Superior temporal gyrus (tissue), 1 donor: ENCODE measurements at regions not wholly inside any gene's neighbourhood (a gene's known extent, or its start where the extent isn't known, plus 50 kb on each side); places are given as distances from the start of the nearest gene placed in this dataset.

Experiments used
- DNase-seq: peaks from one replicate; pipeline ENCODE4 v3.0.0-alpha.2; 2016; ENCODE audit errors: extremely low spot score

DNA sequence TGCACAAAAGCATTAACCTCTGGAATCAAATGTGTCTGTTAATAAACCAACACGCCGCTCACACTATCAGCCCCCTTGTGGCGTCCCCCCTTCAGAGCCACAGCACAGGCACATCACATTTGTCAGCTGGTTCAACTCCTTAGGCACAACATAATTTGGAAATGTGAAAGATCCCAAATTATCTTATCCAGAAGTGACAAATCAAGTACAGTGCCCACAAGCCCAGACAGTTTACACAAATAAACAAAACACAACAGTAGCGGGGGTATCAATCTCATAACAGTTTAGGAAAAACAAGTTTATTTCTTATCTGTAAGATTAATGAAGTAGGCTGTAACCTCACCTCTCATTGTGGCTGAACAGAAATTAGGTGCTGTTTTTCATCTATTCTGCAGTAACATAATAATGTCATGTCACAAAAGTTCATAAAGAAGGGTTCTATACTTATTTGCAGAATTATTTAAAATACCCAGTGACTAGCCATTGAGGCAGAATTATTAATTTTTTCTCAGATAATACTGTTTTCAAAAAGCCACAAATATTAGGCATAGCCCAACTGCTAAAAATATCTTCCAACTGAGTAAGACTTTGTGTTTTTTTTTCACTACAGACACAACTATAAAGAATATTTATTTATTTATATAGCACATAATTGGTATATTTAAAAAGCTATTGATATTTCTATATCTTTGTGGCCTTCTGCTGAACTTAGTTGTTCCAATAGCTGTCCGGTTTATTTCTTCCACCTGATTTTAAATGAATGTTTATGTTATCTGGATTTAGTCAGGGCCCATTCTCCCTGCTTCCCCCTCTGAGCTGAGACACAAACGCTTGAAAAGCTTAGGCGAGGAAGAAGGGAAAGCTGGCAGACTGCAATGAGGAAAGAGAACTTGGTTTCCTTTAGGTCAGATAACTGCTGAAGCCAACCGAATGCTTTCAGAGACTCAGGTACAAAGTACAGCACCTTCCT is 214.7 kb downstream of the QDPR start:
- DNase-seq: no peak

DNA sequence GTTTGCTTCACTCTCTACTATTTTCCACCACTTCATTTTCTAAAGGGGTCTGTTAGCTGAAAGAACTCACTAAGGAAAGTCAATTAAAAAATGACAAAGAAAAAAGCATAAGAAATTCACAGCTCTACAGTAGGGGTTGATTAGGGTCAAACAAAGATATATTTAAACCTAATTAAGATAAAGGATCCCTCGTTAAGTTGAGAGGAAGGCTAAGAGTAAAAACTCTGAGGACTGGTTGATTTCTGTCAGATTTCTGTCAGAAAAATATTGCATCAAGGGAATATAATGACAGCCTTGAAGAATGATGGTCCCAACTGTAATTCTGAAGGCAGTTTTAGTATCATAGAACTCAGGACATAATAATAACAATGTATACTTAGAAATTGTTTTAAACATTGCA is 218.0 kb downstream of the QDPR start:
- no peak for DNase-seq

DNA sequence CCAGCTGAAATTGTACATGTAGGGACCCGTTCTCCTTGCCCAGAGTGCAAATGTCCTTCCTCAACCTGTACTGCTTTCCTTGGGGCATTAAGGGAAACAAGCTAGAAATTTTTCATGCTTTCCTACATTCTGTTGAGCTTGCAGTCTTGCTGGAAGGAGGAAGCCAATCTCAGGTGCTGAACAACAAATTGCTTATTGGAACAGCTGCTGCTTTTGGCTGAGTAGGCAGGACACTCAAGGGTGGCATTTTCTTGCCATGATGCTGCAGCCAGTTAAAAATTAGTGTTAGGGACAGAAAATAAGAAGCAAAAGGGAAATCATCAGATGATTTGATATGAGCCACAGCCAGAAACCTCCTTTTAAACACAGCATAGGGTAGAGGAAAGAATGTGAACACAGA is 223.7 kb downstream of the QDPR start:
- no peak for DNase-seq

DNA sequence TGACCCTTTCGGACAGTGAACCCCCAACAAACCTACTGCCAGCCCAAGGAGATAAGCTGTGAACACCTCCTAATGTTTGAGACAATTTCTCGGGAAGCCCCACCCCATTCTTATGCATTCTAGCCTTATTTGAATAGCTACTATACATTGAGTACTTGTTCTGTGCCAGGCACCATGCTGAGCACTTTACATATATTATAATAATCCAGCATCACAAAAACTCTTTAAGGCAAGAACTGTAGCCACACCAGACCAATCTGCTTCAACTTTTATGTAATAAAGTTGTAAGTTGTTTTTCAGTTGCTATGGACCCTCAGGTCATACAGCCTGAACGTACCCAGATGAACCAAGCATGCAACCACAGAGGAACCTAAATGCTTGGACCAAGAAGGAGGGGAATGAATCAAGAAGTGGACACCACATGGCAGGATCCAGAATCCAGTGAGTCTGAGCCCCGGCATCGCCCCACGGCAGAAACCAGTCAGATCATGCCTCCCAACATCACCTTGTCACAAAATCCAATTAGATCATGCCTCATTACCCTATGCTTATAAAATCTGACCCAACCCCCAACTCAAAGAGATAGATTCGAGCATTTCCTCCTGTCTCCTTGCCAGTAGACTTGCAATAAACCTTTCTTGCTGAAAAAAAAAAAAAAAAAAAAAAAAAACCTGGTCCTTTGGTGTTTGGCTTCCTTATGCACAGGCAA is 225.0 kb downstream of the QDPR start:
- DNase-seq: no peak

DNA sequence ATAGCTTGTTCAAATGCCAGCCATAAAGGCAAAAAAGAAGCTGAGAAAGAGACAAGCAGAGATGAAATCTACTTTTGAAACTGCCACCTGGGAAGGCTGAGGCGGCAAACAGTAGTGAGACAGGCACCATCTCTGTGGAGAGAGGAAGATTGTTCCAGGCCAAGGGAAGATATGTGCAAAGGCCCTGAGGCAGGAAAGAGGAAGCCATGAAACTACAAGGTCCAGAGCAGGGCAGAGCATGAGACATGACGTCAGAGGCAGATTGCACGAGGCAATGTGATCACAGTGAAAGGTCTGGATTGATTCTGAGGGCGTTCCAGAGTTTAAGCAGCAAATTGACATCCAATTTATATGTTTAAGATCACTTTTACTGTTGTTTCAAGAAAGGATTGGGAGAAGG is 226.1 kb downstream of the QDPR start:
- DNase-seq: no peak

DNA sequence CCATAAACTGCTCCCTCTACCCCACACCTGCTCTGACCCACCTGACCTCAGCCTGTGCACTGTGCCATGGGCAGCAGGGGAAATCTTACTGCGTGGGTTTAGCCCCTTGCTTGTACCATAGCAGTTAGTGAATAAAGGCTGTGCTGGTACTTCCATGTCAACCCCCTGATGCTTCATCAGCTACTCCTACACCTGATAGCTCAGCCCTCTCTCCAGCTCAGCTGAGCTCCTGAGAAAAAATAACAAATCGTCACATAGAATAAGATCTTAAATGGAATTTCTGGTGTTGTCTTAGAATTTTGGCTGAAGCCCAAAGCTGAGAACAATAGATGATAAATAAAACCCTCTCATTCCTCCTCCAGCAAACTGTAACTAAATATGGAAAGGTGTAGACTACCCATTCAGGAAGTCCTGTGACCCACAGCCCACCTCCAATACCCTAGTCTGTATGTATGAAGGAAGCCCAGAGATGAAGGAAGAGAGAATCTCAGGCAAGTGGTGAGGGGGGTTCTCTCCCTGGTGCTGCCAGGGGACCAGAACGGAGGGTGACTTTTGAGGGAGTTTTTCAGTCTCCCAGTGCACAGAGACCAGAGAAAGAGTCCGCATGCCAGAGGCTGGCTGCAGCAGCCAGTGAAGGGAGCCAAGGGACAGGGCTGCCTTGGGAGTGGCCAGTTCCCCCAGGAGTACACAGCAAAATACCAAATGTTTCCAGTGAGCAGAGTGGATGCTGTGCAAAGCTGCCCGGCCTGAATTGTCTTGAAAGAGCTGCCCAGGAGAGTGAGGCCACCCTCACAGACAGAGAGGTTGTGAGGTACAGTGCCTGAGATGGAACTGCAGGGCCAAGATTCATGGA is 227.3 kb downstream of the QDPR start:
- DNase-seq: no peak

DNA sequence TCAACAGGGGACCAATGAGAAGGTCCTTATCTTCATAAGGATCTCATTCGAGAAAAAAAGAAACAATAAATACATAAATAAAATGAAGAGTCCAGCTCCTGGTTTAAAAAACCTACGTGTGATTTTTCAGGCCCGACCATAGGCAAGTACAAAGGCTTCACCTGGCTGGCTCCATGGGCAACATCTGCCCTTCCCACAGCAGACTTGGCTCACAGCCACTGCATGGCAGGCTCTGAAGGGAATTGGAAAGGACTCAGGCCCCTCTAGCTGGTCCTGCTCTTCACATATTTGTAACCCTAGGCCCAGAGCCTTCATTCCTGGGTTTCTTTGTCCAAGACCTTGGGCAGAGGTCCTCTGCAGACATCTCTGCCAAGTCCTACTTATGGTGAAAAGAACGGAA is 228.1 kb downstream of the QDPR start:
- no peak for DNase-seq

DNA sequence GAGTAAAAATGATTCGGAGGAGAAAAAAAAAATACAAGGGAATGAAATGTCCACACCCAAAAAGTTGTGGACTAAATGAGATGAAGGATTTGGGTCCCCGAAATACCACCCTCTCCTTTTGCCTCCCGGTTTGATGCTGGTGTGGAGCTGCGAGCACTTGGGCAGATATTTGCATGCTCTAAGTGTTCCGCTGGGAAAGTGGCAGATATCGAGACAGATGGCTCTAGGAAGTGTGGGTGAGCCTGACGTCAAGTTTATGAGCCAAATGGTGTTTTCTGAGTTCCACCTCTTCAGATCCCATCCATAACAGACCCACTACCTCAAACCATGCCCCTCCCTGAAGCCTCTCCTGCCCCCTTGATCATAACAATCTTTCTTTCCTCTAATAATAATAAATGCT is 228.6 kb downstream of the QDPR start:
- peak; percentile 60 for DNase-seq

DNA sequence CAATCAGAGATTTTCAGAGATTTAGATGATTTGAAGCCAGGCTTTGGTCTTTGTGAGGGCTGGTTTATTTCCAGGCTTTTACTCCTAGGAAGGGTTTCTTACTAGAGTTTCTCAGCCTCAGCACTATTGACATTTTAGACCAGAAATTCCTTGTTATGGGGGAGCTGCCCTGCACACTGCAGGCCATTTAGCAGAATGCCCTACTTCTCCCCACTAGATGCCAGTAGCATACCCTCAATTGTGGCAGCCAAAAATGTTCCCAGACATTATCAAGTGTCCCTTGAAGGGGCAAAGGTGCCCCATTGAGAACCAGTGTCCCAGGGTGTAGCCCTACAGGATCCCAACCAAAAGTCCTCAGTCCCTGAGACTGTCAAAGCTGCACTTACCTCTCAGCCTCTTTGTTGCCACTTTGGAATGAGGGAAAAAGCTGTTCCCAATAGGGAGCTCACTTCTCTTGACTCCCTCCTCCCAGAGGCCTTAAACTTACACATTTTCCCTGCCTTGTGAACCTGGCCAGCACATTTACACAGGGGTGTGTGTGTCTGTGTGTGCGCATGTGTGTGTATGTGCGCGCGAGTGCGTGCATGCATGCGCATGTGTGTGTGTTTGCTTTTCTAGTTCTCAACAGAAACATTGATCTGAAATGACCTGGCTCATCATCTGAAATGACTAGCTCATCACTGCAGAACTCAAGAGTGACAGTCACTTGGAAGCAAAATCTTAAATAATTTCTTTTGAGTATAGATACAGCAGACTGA is 231.4 kb downstream of the QDPR start:
- DNase-seq: no peak

DNA sequence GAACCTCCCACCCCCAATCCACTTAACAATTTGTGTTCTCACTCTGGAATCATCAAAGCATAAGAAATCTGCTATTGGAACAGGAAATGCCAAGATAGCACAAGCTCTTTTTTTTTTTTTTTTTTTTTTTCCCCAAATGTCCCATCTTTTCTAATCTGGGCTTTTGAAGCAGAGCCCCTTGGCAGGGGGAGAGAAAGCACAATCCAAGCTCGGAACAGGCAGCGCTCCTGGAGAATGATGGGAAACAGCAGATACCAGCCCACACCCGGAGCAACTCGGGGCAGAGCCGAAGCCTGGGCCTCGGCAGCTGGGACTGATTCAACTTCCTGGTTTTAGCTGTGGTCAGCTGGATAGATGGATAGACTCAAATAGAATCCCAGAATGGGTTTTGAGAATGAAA is 235.1 kb downstream of the QDPR start:
- DNase-seq: peak; percentile 48

DNA sequence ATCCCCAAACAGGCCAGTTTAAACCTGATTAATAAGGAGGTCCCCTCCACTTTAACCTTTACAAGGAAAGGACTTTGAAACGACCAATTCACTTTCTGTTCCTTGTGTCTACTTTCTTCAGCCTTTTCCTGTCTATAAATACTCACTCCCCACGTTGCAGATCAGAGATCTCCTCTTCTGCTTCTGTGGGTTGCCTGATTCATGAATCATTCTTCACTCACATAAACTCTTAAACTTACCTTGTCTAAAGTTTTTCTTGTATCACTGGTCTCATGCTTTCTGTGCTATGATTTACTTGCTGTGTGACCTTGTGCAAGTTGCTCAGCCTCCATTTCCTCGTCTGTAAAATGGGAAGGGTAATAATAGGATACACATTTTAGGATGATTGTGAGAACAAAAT is 236.1 kb downstream of the QDPR start:
- DNase-seq: no peak

DNA sequence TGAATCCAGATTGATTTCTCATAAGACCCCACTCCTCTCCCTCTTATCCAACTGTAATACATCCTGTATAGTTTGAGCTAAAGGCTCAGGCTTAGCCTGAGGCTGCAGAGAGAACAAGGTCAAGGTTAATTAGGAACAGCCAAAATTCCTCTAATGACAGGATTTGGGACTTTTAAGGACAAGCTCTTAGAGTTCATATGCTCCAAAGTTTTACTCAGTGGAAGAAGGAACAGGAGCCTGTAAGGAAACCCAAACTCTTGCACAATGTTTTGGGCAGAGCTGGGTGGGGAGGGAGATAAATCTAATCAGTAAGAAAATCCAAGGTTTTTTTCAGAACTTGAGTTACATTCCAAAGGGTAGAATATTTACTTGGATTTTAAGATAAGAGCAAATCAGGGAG is 238.8 kb downstream of the QDPR start:
- no peak for DNase-seq

DNA sequence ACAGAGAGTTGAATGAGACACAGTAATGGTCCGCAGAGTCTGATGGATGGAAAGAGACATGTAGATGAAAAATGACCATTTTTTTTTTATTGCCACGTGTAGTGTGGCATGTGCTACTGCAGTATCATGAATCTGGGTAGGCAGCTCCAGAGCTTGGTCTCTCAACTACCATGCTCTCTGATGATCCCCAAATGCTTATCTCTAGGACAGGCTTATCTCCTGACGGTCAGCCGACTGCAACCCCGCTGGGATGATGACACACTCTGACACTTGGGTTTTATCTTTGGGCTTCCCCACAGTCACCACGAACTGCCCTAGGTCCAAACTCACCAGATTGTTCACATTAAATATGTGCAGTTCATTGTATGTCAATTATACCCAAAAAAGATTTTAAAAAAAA is 239.7 kb downstream of the QDPR start:
- no peak for DNase-seq

DNA sequence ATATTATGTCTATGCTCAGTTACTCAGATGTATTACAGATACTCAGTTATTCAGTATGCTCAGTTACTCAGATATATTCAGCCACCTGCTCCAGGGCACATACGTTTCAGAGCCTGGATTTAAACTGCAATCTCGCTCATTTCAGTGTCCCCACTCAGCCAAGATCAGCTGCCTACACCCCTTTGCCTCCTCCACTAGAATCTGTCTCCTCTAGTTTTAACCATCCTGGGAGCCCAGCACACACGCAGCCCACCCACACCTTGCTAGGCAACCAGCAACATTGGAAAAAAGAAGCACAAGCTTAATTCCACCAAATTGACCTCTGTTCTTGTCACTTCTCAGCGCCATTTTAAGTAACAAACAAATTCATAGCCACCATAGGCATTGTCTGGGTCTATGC is 246.2 kb downstream of the QDPR start:
- no peak for DNase-seq

DNA sequence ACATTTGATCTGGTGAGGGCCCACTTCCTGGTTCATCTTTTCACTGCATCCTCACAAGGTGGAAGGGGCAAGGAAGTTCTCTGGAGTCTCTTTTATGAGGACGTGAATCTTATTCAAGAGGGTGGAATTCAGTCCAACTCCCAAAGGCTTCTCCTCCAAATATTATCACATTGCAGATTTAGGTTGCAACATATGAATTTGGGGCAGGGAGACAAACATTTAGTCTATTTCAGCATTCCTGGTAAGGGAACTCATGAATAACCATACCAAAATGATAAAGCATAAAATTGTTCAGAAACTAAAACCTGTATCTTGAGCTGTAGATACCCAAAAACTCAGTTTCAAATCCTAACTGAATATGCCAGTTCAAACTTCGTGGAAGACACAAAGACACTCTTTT is 246.8 kb downstream of the QDPR start:
- DNase-seq: no peak

DNA sequence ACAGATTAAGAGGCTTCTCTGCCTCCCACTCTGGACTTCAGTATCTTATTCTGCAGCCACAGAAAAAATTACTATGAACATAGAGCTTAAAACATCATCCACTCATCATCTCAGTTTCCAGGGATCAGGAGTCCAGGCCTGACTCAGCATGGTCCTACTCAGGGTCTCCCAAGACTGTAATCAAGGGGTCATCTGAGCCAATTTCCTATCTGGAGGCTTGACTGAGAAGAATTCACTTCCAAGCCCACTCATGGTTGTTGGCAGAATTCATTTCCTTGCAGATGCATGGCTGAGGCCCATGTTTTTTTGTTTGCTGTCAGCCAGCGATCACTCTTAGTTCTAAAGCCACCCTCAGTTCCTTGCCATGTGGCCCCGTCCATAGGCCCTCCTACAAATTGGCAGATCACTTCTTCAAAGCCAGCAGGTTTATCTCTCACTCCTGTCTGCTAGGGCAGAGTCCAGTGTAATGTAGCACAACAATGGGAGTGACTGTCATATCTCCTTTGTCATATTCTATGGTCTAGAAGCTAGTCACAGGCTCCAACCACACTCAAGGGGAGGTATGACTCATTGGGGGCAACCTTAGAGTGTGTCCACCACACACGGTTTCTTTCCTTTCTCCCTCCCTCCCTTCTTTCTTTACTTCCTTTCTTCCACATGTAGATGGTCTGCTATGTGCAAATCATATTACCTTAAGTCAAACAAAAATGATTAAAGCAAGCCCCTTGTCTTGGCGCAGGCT is 251.6 kb downstream of the QDPR start:
- DNase-seq: no peak

DNA sequence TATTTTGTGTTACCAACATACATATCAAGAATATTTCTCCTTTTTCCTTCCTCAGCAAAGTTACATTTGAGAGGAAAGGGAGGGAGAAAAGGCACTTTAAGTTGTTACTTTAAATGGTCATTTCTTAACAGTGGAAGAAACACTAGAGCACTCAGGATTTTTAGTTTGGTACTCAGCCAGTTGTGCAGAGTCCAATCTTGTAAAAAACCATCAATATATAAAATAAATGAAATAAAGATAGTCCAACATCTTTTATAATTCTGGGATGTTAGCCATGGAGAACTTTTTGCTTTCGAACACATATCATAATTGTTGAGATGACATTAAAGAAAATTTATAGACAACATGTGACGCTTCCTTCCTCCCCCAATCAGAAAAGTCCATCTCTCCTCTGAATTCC is 253.8 kb downstream of the QDPR start:
- no peak for DNase-seq

DNA sequence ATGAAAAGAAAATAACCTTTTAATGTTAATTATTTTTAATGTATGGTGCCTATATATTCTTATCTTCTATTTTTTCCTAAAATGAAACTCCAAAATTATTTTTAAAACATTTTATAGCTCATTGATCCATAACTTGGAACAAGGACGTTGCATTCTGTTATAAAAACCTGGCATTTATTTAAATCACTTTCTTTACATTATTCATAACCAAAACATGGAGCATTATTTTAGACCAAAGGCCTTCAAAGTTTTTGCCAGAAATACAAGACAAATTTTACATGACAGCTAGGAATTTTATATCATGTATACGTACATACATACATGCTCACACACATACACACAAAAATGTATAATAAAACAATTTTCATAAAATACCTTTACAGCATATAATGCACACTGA is 259.8 kb downstream of the QDPR start:
- DNase-seq: no peak

DNA sequence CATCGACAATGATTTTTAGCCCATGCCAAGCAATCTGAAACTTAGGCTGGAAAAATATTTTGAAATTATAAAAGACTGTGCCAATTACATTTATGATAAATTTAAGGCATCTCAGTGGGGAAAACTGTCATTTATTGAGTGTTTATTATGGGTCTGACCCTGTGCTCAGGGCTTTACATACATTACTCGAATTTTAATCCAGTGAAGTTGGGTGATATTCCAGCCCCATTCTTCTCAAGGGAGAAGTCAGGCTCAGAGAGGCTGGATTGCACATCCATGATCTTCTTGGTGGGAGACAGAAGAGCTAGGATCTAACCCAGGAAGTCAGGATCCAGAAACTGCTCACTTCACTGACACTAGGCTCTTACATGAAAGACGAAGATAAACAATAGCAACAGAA is 260.8 kb downstream of the QDPR start:
- DNase-seq: no peak

DNA sequence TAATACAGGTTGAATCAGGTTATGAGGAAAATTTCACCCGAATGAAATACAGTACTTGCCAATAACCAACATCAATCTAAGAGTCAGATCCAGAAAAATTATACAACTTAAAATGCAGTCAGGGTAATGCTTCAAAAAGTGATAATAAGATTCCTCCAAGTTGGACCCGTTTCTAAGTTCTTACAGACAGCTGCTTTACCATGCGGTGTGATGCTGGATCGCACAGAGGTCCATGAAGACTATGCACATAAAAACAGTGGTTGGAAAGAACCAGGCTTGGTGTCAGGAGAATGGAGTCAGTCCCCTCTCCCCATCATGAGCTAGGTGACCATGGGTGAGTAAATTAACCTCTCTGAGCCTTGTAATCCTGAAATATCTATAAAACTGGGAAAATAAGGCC is 261.3 kb downstream of the QDPR start:
- DNase-seq: no peak

DNA sequence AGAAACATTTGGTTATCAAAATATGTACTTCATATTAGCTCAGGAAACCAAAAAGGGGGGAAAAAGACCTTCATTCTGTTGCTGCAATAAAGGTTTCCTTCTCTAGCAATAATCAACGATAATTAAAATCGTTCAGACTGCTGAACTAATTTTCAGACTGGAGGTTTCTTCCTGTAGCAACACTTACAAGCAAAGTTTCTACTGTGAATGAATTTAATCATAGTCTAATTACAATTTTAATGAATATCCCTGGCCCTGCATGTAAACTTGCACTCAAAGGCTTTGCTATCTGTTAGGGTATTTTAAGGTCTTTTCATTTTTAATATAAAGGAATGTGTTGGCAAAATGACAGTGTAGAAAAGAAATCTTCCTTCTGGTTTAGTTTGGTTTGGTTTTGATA is 265.2 kb downstream of the QDPR start:
- no peak for DNase-seq
